SHP77 treated with DMSO at 0.1 percent for 48 hours (cell line): ENCODE measurements at regions not wholly inside any gene's neighbourhood (a gene's known extent, or its start where the extent isn't known, plus 50 kb on each side); places are given as distances from the start of the nearest gene placed in this dataset.

Source experiments
- DNase-seq: peaks from one replicate; lab custom pipeline; 2025; lab: John Stamatoyannopoulos, UW

GRCh38 chr2:15780912-15781574 lies 159.3 kb upstream of the MYCN start:
- no peak for DNase-seq

GRCh38 chr2:15782009-15782751 lies 158.2 kb upstream of the MYCN start:
- no peak for DNase-seq

- DNase-seq: no peak
Observed at GRCh38 chr2:15782769-15783294, 157.5 kb upstream of the MYCN start.

- no peak for DNase-seq
Observed at GRCh38 chr2:15783489-15783888, 156.9 kb upstream of the MYCN start.

- no peak for DNase-seq
Observed at GRCh38 chr2:15784106-15784885, 156.1 kb upstream of the MYCN start.

GRCh38 chr2:15784886-15785801 lies 155.2 kb upstream of the MYCN start:
- no peak for DNase-seq

- no peak for DNase-seq
Observed at GRCh38 chr2:15786003-15786654, 154.2 kb upstream of the MYCN start.

GRCh38 chr2:15786901-15787300 lies 153.4 kb upstream of the MYCN start:
- no peak for DNase-seq

GRCh38 chr2:15787535-15788454 lies 152.6 kb upstream of the MYCN start:
- DNase-seq: no peak

GRCh38 chr2:15788455-15788829 lies 151.9 kb upstream of the MYCN start:
- DNase-seq: no peak

GRCh38 chr2:15788830-15789229 lies 151.5 kb upstream of the MYCN start:
- DNase-seq: no peak

- DNase-seq: no peak
Observed at GRCh38 chr2:15789381-15790062, 150.8 kb upstream of the MYCN start.

- no peak for DNase-seq
Observed at GRCh38 chr2:15790326-15790725, 150.0 kb upstream of the MYCN start.

- DNase-seq: no peak
Observed at GRCh38 chr2:15790838-15791237, 149.5 kb upstream of the MYCN start.

GRCh38 chr2:15791294-15791693 lies 149.1 kb upstream of the MYCN start:
- DNase-seq: no peak

GRCh38 chr2:15792331-15792730 lies 148.0 kb upstream of the MYCN start:
- no peak for DNase-seq

- no peak for DNase-seq
Observed at GRCh38 chr2:15793078-15793913, 147.1 kb upstream of the MYCN start.

- DNase-seq: no peak
Observed at GRCh38 chr2:15793978-15794377, 146.4 kb upstream of the MYCN start.
